ENCODE measurements at regions not wholly inside any gene's neighbourhood (a gene's known extent, or its start where the extent isn't known, plus 50 kb on each side); places are given as distances from the start of the nearest gene placed in this dataset.

DNA sequence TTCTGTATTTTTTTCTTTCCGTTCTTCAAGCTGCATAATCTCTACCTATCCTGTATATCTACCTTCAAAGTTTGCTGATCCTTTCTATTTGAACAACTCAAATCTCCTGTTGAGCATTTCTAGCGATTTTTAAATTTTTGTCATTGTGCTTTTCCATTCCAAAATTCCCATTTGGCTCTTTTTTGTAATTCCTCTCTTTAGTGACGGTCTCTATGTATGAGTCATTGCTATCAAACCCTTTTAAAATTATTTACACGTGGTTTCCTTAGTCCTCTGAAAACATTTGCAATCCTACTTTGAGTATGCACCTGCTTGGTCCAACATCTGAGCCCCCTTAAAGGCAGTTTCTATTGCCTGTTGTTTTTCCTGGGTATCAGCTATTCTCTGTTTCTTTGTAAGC lies 100.5 kb upstream of the FOXC1 start:
- peaks cover 7% of the 10 kb centered on the region for H3K4me1 ChIP-seq
- no peaks in the 10 kb centered on the region for H3K36me3 ChIP-seq (ENCODE audit: low read depth, missing control alignments)
- H3K27me3 ChIP-seq, result no peaks in the 10 kb centered on the region
- no peak overlapping the region for H3K27ac ChIP-seq
- no peak overlapping the region for H3K4me3 ChIP-seq
- intact Hi-C loops (cut with DNase I; ENCODE audit: low total_unique reads), result no loop called here
- no peak for DNase-seq
- TF ChIP-seq, protein P1, sequence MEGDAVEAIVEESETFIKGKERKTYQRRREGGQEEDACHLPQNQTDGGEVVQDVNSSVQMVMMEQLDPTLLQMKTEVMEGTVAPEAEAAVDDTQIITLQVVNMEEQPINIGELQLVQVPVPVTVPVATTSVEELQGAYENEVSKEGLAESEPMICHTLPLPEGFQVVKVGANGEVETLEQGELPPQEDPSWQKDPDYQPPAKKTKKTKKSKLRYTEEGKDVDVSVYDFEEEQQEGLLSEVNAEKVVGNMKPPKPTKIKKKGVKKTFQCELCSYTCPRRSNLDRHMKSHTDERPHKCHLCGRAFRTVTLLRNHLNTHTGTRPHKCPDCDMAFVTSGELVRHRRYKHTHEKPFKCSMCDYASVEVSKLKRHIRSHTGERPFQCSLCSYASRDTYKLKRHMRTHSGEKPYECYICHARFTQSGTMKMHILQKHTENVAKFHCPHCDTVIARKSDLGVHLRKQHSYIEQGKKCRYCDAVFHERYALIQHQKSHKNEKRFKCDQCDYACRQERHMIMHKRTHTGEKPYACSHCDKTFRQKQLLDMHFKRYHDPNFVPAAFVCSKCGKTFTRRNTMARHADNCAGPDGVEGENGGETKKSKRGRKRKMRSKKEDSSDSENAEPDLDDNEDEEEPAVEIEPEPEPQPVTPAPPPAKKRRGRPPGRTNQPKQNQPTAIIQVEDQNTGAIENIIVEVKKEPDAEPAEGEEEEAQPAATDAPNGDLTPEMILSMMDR (IDR thresholded peaks at IDR 0.05), result no peak
- TF ChIP-seq POLR2A (IDR thresholded peaks at IDR 0.05), result no peak
- H3K9me3 ChIP-seq, result no peaks in the 10 kb centered on the region
- 83 to 88% methylated on average over 4 of the region's 4 CpGs for WGBS, 2 donors

GRCh38 chr6:1510239-1510638 lies 99.5 kb upstream of the FOXC1 start:
- intact Hi-C loops (cut with DNase I; ENCODE audit: low total_unique reads), result no loop called here
- H3K4me3 ChIP-seq, result no peak overlapping the region
- H3K9me3 ChIP-seq, result no peaks in the 10 kb centered on the region
- H3K4me1 ChIP-seq, result no peaks in the 10 kb centered on the region
- TF ChIP-seq, protein P1 (IDR thresholded peaks at IDR 0.05), result no peak
- no peak for TF ChIP-seq POLR2A (IDR thresholded peaks at IDR 0.05)
- no peaks in the 10 kb centered on the region for H3K27me3 ChIP-seq
- H3K27ac ChIP-seq, result no peak overlapping the region
- no peak for DNase-seq
- WGBS, 2 donors, result 69 to 80% methylated on average over 3 of the region's 3 CpGs
- no peaks in the 10 kb centered on the region for H3K36me3 ChIP-seq (ENCODE audit: low read depth, missing control alignments)

DNA sequence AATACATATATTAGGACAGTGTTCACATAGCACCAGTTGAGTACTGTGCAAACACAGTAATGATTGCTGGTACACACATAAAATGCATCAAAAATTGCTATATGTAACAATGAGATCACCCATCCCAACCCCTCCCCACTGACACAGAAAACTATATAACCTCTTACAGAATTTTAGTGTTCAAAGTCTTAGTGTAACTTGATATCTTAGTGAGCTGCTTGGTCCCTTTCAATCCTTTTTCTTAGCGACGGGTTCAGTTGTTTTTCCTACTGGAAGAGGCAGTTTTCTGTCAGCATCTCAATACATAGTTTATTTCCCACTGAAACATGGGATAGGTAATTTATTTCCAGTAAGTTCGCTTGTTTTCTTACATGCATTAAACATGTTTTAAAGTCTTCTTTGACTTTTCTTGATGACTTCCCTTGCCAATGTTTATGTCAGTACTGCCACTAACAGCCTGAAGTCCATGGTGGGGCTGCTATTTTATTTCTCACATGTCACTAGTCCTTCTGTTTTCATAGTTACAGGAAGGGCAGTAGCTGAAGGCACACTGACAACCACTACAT lies 96.4 kb upstream of the FOXC1 start:
- no peak overlapping the region for H3K27ac ChIP-seq
- no peaks in the 10 kb centered on the region for H3K27me3 ChIP-seq
- no peak for TF ChIP-seq POLR2A (IDR thresholded peaks at IDR 0.05)
- TF ChIP-seq, protein P1 (IDR thresholded peaks at IDR 0.05), result no peak
- DNase-seq, result no peak
- H3K4me1 ChIP-seq, result no peaks in the 10 kb centered on the region
- H3K36me3 ChIP-seq (ENCODE audit: low read depth, missing control alignments), result no peaks in the 10 kb centered on the region
- intact Hi-C loops (cut with DNase I; ENCODE audit: low total_unique reads), result no loop called here
- 68 to 72% methylated on average over 3 of the region's 3 CpGs for WGBS, 2 donors
- H3K9me3 ChIP-seq, result no peaks in the 10 kb centered on the region
- no peak overlapping the region for H3K4me3 ChIP-seq

DNA sequence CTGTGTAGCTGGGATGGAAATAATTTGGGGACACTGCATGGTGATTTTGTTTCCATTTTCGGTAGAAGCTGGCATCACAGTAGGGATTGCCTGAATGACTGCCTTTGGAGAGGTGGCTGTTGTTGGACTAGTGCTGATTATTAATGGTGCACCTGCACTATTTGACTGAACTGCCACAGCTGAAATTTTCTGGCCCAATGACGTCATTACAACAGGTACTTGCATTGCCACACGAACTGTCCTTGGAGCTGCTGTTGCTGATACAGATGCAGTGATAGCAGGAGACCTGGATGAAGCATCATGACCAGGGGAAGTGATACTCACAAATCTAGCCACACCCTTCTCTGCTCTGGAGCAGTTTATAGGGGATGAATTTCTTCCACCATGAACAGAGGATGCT lies 95.6 kb upstream of the FOXC1 start:
- 81 to 93% methylated on average over 3 of the region's 3 CpGs for WGBS, 2 donors
- TF ChIP-seq, protein P1 (IDR thresholded peaks at IDR 0.05), result no peak
- no peak for TF ChIP-seq POLR2A (IDR thresholded peaks at IDR 0.05)
- no peaks in the 10 kb centered on the region for H3K36me3 ChIP-seq (ENCODE audit: low read depth, missing control alignments)
- no peak overlapping the region for H3K4me3 ChIP-seq
- no peak overlapping the region for H3K27ac ChIP-seq
- no peaks in the 10 kb centered on the region for H3K4me1 ChIP-seq
- no peak for DNase-seq
- H3K27me3 ChIP-seq, result no peaks in the 10 kb centered on the region
- intact Hi-C loops (cut with DNase I; ENCODE audit: low total_unique reads), result no loop called here
- no peaks in the 10 kb centered on the region for H3K9me3 ChIP-seq

GRCh38 chr6:1515280-1515679 lies 94.4 kb upstream of the FOXC1 start:
- Histone ChIP-seq H3K36me3 (ENCODE audit: low read depth, missing control alignments) (no peaks in the 10 kb centered on the region), H3K9me3 (no peaks in the 10 kb centered on the region), H3K4me1 (no peaks in the 10 kb centered on the region), H3K27me3 (no peaks in the 10 kb centered on the region), H3K27ac (no peak overlapping the region), H3K4me3 (peak overlapping the region in 1 of 2 donors; percentile 17)
- intact Hi-C loops (cut with DNase I; ENCODE audit: low total_unique reads), result no loop called here
- 67 to 78% methylated on average over 17 to 31 of the region's 31 CpGs for WGBS, 2 donors
- TF ChIP-seq, protein P1 (IDR thresholded peaks at IDR 0.05), result no peak
- no peak for TF ChIP-seq POLR2A (IDR thresholded peaks at IDR 0.05)
- DNase-seq, result no peak

Data from testis (tissue), 2 donors.